GM19328 (cell line): ENCODE measurements at regions not wholly inside any gene's neighbourhood (a gene's known extent, or its start where the extent isn't known, plus 50 kb on each side); places are given as distances from the start of the nearest gene placed in this dataset.
"Not testable (repeated sequence)": the region's sequence is repeated elsewhere in the genome, so short reads cannot be mapped to it uniquely, and the experiment has no call there.

Source experiments
- ATAC-seq: cut with Tn5 transposase; IDR thresholded peaks from one replicate; pipeline ENCODE4 v1.9.1; 2021; ENCODE audit warnings: mild to moderate bottlenecking, moderate library complexity; ENCODE audit not compliant: unreplicated experiment

GRCh38 chr6:17013701-17014100 lies 88.1 kb upstream of the STMND1 start:
- no peak for ATAC-seq

DNA sequence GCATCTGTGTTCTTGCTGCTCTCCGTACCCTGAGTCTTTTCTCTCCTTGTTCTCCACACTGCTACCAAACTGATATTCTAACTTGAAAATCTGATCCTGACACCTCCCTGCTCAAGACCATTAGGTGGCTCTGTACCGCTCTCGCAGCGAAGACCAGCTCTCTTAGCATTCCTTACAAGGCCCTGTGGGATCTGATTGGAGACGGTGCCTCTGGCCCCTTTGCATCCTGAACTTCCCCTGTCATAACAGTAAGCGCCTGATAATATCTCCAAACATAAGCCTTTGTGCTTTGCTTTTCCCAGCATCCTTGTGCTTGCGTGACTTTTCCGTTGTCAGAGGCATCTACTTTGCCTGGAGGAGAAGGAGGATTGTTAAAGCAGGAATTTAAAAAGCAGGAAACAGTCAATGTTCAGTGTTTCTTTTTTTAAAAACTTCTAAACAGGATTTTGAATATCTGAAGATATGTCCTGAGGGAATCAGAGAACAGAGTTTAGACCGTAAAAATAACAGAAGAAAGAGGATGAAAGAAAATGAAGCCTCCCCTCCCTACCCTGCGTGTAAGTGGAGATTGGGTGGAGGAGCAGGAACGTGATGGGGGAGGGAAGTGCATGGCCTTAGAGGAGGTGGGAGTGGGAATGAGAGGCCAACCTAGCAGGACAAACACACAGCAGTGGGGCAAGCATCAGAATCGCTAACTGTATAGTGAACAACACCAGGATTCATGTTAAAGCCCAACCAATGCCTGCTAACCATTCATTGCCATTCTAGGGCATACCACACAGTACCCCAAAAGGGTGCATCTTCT lies 89.2 kb upstream of the STMND1 start:
- no peak for ATAC-seq

DNA sequence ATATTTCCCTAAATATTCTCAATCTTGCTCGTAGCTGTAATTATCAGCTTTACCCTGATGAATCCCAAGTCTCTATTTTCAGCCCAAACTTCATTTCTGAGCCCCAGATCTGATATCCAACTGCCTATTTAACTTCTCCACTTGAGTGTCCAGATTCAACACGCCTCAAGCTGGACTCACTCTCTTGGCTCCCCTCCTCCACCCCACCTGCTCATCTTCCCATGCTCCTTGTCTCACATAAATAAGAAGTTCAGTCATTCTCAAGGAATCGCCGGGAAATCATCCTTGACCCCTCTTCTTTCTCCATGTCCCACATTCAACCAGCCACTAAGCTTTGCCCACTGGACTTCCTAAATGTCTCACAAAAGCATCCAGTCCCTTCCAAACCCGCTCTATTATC lies 89.9 kb upstream of the STMND1 start:
- ATAC-seq, result no peak

DNA sequence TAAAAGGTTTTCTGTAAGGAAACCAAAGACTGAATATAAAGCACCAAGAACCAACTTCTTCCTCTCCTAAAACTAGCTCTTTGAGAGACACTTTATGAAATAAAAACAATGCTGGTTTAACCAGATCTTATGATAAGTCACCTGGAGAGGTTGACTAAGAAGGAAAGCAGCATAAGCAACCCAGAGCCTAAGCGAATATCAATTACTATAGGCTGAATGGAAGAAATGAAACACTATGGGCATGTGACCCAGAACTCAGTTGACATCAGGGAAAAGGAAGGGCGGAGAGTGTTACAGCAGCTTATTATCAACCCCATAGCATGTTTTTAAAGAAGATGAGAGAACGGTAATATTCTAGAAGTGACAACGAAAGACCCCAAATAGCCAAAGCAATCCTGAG lies 94.1 kb upstream of the STMND1 start:
- ATAC-seq, result no peak

DNA sequence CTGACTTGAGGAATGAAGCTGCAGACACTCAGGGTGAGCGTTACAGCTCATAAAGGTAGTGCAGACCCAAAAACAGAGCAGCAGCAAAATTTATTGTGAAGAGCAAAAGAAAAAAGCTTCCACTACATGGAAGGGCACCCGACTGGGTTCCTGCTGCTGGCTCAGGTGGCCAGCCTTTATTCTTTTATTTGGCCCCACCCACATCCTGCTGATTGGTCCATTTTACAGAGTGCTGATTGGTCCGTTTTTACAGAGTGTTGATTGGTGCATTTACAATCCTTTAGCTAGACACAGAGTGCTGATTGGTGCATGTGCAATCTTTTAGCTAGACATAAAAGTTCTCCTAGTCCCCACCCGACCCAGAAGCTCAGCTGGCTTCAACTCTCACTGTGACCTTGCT lies 95.3 kb upstream of the STMND1 start:
- no peak for ATAC-seq

DNA sequence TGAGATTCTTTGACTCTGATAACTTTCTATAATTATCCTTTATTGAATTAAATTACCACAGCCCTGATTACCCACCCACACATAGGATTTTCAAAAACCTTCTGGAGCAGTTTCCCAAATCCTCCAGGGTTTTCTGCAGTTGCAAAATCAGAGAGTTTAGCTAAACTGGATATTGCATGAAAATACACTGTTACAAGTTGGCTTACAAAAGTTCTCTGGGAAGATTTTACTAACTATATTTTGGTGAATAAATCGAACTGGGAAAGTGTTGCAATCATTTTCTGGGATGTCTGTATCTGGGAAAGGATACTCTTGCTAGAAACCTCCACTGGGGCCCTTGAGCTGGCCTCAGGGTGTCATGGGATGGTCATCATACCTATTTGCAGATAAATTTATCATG lies 97.6 kb upstream of the STMND1 start:
- ATAC-seq, result no peak

GRCh38 chr6:17002123-17002522 lies 99.7 kb upstream of the STMND1 start:
- no peak for ATAC-seq

GRCh38 chr6:17001188-17001587 lies 100.7 kb upstream of the STMND1 start:
- ATAC-seq, result no peak

DNA sequence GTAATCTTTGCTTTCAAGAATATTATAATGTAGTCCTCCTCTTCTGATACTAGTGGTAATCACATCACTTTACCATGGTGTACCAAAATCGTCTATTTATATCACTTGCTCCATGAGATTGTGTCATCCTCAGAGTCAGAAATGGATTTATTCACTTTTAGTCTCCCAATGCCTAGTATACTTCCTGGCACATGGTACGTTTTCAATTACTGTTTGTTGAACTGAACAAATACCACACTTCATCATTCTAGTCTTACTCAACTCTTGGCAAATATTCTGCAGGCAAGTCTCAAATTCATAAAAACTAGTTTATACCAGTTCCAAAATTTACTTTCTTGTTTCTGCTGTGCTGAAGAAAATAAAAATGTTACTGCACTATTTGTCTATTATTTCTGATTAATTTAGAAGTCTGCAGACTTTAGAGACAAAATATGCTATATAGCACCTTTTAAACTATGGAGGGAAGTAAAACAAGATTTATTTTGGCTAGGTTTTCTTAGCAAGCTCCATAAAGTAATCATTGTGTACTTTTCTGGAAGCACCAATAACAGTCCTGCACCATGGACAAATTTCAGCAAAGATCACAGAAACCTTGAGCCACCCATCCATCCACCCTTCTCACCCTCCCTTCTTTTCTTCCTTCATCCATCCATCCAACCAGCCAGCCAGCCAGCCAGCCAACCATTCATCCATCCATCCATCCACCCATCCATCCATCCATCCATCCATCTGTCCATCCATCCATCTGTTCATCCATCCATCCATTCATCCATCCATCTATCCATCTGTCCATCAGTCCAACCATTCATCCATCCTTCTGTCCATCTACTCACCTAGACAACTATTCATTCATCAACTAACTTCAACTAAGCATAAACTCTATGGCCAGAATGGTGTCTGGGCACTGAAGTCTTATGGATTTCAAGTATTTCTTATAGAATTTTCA lies 102.1 kb upstream of the STMND1 start:
- no peak for ATAC-seq

- no peak for ATAC-seq
Measured at GRCh38 chr6:16998461-16998860, 103.4 kb upstream of the STMND1 start.

- ATAC-seq, result no peak
Measured at GRCh38 chr6:16995511-16996250, 106.2 kb upstream of the STMND1 start.

GRCh38 chr6:16993396-16993795 lies 108.5 kb upstream of the STMND1 start:
- ATAC-seq, result no peak

- no peak for ATAC-seq
Measured at GRCh38 chr6:16991981-16992629, 109.7 kb upstream of the STMND1 start.

DNA sequence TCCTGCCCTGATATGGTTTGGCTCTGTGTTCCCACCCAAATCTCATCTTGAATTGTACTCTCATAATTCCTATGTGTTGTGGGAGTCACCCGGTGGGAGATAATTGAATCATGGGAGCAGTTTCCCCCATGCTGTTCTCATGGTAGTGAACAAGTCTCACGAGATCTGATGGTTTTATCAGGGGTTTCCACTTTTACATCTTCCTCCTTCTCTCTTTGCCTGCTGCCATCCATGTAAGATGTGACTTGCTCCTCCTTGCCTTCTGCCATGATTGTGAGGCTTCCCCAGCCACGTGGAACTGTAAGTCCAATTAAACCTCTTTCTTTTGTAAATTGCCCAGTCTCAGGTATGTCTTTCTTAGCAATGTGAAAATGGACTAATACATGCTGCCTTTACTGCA lies 111.9 kb upstream of the STMND1 start:
- ATAC-seq, result not testable (repeated sequence)

GRCh38 chr6:16989382-16989781 lies 112.5 kb upstream of the STMND1 start:
- no peak for ATAC-seq

- ATAC-seq, result no peak
Measured at GRCh38 chr6:16987996-16988395, 113.9 kb upstream of the STMND1 start.

DNA sequence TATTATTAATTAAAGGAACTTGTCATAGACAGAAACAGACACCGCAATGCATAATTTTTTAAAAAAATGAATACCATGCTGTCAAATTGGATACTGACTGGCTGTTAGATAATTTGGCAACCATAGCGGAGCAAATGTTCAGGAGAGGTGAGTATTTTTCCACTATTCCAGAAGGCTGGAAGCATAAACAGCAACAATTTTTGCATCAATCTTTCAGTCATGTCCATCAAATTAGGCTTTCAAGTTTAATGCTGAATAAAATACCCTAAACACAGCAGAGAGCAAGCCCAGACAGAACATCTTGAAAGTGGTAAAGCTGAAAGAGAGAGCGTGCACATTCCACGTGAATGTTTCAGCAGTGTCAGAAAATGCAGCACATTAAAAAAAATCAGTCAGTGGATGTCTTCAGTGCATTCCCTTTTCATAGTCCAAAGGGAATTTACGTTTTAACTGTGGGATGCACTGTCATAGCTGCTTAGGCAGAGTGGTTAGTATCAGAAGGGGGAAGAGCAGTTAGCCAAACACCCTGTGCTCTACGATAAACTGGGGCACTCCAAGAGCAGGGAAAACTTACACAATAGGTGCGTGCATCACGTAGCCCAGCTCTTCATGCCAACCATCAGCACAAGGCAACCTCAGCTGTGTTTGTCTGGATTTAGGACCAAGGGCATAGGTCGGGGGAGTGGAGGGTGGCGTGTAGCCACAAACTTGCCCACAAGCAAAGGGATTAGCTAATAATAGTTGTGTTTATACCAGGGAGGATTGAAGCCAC lies 116.2 kb upstream of the STMND1 start:
- ATAC-seq, result no peak

- no peak for ATAC-seq
Measured at GRCh38 chr6:16982807-16983206, 119.0 kb upstream of the STMND1 start.

DNA sequence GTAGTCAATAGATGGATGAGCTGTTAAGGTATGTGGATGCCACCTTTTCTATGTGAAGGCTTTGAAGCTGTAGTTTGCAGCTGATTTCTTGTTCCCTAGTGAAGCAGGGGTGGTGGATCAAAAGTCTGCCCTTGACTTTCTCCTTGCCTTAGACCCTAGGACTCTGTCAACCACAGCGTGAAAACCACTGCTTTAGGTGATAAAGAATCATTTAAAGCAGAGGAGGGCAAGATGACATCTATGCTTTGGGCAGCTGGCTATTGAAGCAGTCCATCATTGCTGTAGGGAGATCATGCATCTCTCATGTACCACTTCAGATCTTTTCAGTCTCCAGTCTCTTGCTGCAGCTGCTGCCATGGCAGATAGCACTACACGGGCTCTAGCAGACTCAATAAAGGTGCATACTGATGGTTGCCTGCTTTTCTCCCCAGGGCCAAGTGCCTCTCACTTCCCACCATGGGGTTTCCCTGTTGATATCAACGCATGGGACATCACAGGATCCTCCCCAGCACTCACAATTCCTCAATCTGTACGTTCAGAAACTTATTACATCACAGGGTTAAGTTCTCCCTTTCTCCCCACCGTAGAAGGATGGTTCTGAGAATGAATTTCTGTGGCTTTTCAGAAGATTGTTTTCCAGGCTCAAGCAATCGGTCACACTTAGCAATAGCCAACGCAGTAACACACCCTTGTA lies 122.0 kb upstream of the STMND1 start:
- no peak for ATAC-seq
